Activated CD4-positive, alpha-beta T cell treated with anti-CD3 and anti-CD28 coated beads, Interleukin-2, amount 10 ng/mL, durations not matched to agents 24 days and 14 days (primary cell): ENCODE measurements at regions not wholly inside any gene's neighbourhood (a gene's known extent, or its start where the extent isn't known, plus 50 kb on each side); places are given as distances from the start of the nearest gene placed in this dataset.

Experiments
- DNase-seq: peaks from one replicate; pipeline ENCODE4 v3.0.0; 2022
- H3K27ac Mint-ChIP-seq: one replicate; pipeline ENCODE4 v1.8.0; 2022; ENCODE audit warnings: mild to moderate bottlenecking, mixed read lengths
- H3K27me3 Mint-ChIP-seq: one replicate; pipeline ENCODE4 v1.8.0; 2022; ENCODE audit warnings: mixed read lengths
- H3K36me3 Mint-ChIP-seq: one replicate; pipeline ENCODE4 v1.8.0; 2022; ENCODE audit warnings: low read depth, mild to moderate bottlenecking, mixed read lengths
- H3K4me1 Mint-ChIP-seq: one replicate; pipeline ENCODE4 v1.8.0; 2021; ENCODE audit warnings: mixed read lengths
- H3K4me3 Mint-ChIP-seq: one replicate; pipeline ENCODE4 v1.8.0; 2022; ENCODE audit warnings: mild to moderate bottlenecking, moderate library complexity, mixed read lengths
- H3K9me3 Mint-ChIP-seq: one replicate; pipeline ENCODE4 v1.8.0; 2021; ENCODE audit warnings: mixed read lengths
- intact Hi-C: fragments of 100-400 bp; cut with micrococcal nuclease; formaldehyde crosslinking; loops from one replicate; pipeline ENCODE4 v1.15.1; 2023

DNA sequence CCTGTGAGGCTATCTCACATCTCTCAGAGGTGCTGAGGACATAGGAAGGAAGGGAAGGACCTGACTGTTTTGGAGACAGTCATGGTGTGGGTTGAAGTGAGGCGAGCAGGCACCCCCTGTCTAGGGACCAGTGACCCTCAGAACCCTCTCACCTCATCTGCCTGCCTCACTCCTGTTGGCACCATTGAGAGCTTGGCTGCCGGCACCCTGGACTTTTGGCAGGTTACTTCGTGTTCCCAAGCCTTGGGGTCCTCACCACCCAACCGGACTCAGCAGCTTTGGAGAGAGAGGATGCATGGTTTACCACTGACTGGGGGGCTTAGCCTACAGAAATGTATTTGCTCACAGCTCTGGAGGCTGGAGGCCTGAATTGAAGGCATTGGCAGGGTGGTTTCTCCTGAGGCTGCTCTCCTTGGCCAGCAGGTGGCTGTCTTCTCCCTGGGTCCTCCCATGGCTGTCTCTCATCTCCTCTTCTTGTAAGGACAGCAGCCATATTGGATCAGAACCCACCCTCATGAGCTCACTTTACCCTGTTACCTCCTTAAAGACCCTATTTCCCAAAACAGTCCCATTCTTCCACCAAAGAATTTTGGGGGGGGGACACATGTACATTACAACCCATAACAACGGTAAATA, 142.0 kb downstream of the TSN start:
- DNase-seq: peak; percentile 60
- H3K27me3 Mint-ChIP-seq: no peaks in the 10 kb centered on the region
- H3K27ac Mint-ChIP-seq: no peak overlapping the region
- intact Hi-C loops: no loop called here
- H3K4me3 Mint-ChIP-seq: no peak overlapping the region
- H3K4me1 Mint-ChIP-seq: peaks cover 2% of the 10 kb centered on the region
- H3K36me3 Mint-ChIP-seq: no peaks in the 10 kb centered on the region
- no peaks in the 10 kb centered on the region for H3K9me3 Mint-ChIP-seq

DNA sequence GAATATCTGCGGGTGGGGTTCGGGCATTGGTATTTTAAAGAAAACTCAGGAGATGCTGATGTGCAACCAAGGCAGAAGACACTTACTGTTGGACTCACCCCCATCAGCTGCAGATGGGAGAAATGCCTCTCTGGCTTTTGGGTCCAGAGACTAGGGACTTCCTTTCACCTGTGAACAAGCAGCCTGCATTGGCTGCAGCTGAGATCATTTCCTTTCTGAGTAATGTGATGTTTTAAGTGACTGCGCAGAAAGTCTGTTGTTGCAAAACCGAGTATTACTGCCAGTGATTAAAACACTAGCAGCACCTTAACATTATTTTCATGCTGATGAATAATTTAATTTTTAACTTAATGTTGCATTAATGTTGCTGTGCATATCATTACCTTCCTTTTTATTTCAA, 143.0 kb downstream of the TSN start:
- Mint-ChIP-seq H3K27me3 (no peaks in the 10 kb centered on the region), H3K27ac (no peak overlapping the region), H3K4me3 (no peak overlapping the region), H3K4me1 (peaks cover 2% of the 10 kb centered on the region), H3K36me3 (no peaks in the 10 kb centered on the region), H3K9me3 (no peaks in the 10 kb centered on the region)
- DNase-seq: no peak
- intact Hi-C loops: no loop called here

DNA sequence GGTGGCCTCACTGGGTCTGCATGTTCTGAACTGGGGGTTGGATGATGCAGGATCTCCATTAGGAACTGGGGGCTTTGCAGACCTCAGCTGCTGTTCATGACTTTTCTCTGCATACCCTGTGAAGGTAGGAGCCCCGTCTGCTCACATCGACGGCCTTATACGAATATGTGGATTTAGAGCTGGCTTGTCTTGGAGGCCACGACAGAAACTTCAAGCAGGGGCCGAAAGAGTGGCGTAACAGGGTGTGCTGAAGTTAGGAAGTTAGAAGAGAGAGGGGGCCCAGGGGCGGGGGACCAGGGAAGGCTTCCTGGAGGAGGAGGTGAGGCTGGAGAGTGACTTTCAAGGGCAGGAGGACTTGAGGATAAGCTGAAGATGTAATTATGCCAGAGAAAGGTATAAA, 144.9 kb downstream of the TSN start:
- H3K4me1 Mint-ChIP-seq: peaks cover 2% of the 10 kb centered on the region
- no peaks in the 10 kb centered on the region for H3K36me3 Mint-ChIP-seq
- no peak overlapping the region for H3K4me3 Mint-ChIP-seq
- H3K27ac Mint-ChIP-seq: no peak overlapping the region
- H3K9me3 Mint-ChIP-seq: no peaks in the 10 kb centered on the region
- no peak for DNase-seq
- no peaks in the 10 kb centered on the region for H3K27me3 Mint-ChIP-seq
- intact Hi-C loops: no loop called here

DNA sequence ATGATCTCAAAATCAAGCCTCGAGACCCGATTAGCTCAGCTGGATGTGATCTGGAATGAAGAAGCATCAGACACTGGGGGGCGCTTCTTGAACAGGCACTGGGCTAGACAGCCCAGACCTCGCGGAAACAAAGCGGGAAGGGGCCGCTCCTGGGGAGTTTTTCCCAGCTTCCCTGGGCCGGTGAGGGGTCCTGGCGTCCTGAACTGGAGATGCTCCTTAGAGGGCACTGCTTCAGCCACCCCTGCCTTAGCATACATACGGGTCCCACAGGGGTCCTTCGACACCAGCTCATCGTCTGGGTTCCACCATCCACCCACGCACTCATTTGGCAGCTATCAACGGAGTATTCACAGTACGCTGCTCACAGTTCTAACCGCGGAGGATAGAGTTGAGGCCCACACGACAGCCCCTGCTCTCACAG, 146.7 kb downstream of the TSN start:
- intact Hi-C loops: no loop called here
- Mint-ChIP-seq H3K27ac (no peak overlapping the region), H3K4me3 (peak overlapping the region; percentile 21), H3K9me3 (no peaks in the 10 kb centered on the region), H3K4me1 (peaks cover 2% of the 10 kb centered on the region), H3K36me3 (no peaks in the 10 kb centered on the region), H3K27me3 (no peaks in the 10 kb centered on the region)
- no peak for DNase-seq

DNA sequence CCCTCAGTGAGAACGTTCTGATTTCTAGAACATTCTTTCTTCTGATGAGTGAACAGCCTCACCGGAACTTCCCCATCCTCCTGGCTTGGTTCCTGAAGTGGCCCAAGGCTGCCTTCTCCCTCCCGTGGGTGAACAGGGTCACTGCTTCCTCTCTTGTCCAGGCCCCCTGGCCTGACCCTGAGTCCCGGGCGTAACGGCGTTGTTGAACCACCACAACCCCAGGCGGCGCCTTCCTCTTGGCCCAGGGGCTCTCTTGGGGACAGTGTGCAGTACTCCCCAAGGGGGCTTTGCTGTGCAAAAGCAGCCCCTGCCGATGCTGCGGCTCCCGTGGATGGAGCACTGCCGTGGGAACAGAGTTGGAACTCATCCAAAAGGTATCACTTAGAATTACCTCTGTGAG, 147.2 kb downstream of the TSN start:
- Mint-ChIP-seq H3K27ac (no peak overlapping the region), H3K9me3 (no peaks in the 10 kb centered on the region), H3K36me3 (no peaks in the 10 kb centered on the region), H3K4me3 (peak overlapping the region; percentile 21), H3K4me1 (peaks cover 2% of the 10 kb centered on the region), H3K27me3 (no peaks in the 10 kb centered on the region)
- no peak for DNase-seq
- intact Hi-C loops: no loop called here

DNA sequence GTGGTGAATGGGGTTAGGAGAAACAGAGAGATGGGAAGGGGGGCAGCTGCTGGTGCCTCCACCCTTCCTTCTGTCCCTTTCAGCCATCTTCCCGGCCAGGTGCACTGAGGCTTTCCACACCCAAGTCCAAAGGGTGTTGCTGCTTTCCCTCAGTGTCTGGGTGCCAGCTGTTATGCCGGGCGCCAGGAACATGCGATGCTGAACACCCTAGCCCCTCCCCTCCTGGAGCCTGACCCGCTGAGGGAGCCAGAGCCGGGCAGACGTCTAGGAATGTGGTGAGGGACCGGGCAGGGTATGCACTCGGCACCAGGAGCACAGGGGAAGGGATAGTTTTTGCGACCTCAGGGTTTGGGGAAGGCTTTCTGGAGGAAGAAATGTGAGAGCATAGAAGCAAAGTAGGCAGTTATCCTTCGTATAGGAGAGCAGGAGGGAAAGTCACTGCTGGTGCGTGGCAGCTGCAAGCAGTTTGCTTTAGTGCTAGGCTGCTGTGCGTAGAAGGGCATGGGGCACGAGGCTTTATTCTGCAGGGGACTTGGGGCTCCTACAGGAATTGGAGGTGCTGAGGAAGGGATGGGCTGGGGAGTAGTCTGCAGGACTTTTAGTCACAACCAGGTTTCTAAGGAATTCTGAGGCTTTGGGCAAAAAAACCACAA, 147.7 kb downstream of the TSN start:
- Mint-ChIP-seq H3K27ac (no peak overlapping the region), H3K4me1 (peaks cover 2% of the 10 kb centered on the region), H3K27me3 (no peaks in the 10 kb centered on the region), H3K9me3 (no peaks in the 10 kb centered on the region), H3K36me3 (no peaks in the 10 kb centered on the region), H3K4me3 (no peak overlapping the region)
- no peak for DNase-seq
- intact Hi-C loops: no loop called here

DNA sequence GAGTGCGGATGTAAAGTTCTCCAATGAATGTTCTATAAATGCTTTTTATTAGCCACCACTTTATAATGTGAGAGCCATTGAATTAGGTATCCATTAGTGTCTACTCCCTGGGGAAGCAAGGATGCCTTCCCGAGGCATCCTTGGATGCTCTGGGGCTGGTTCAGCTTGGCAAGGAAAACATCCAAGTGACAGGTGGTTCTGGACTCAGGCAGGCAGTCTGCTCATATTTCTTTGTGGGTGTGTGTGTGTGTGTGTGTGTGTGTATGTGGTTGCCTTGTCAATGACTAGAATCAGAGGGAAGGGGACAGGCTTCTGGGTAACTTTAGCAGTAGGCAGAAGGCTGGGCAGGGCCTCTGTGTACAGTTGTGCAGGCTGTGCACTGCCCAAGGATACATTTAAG, 149.2 kb downstream of the TSN start:
- H3K9me3 Mint-ChIP-seq: no peaks in the 10 kb centered on the region
- no peak overlapping the region for H3K4me3 Mint-ChIP-seq
- no peaks in the 10 kb centered on the region for H3K4me1 Mint-ChIP-seq
- intact Hi-C loops: no loop called here
- no peaks in the 10 kb centered on the region for H3K36me3 Mint-ChIP-seq
- DNase-seq: no peak
- H3K27ac Mint-ChIP-seq: no peak overlapping the region
- H3K27me3 Mint-ChIP-seq: no peaks in the 10 kb centered on the region

DNA sequence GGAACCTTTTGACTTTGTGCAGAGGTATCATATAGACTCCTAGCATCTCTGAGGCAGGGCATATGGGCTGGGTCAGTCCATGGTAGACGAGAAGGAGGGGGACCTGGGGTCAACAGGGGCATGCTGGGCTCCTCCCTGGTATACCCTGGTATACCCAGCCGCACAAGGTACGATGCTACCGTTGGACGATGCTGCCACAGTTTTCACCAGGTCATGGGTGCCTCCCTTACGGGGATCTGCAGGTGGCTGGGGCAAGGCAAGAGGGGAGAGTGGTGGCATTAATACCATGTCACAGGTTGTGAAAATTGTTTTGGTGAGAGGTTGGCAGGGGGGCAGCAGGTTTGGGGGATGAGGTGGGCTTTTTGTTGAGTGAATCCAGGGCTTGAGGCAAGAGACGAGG, 149.8 kb downstream of the TSN start:
- Mint-ChIP-seq H3K4me3 (no peak overlapping the region), H3K27me3 (no peaks in the 10 kb centered on the region), H3K36me3 (no peaks in the 10 kb centered on the region), H3K4me1 (no peaks in the 10 kb centered on the region), H3K9me3 (no peaks in the 10 kb centered on the region), H3K27ac (no peak overlapping the region)
- DNase-seq: no peak
- intact Hi-C loops: no loop called here

DNA sequence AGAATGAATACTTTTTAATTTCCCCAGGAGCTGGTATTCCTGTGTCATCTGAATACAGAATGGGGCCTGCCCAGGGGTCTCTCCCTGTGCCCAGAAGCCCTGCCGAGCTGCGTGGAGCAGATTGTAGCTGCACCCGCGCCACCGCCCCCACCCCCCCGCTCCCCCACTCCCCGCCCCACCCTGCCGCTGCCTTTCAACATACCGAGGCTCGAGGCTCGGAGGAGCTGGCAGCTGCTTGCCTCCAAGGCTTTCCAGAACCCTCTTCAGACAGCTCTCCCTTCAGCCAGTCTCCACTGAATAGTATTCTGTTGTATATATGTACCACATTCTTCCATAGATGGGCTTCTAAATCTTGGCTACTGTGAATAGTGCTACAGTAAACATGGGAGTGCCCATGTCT, 150.7 kb downstream of the TSN start:
- no peaks in the 10 kb centered on the region for H3K27me3 Mint-ChIP-seq
- DNase-seq: no peak
- intact Hi-C loops: no loop called here
- no peak overlapping the region for H3K4me3 Mint-ChIP-seq
- H3K4me1 Mint-ChIP-seq: no peaks in the 10 kb centered on the region
- H3K36me3 Mint-ChIP-seq: no peaks in the 10 kb centered on the region
- H3K9me3 Mint-ChIP-seq: no peaks in the 10 kb centered on the region
- H3K27ac Mint-ChIP-seq: no peak overlapping the region

DNA sequence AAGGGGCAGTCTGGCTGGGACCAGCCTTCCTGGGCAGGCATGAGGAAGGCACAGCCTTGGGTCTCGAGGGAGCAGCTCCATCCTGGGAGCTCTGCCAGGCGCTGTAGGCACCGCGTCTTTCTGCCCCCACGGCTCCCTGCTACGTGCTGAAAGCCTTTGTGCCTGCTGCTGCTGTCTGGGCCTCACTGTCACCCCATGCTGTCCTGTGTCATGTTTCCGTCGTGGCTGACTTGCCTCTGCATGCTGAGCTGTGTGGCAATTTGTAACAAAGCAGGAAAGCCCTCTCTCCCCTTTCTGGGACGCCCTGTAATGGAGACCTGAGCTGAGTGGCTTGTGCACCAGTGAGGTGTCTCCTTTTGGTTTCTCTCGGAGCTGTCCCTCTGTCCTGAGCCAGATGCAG, 152.5 kb downstream of the TSN start:
- Mint-ChIP-seq H3K36me3 (no peaks in the 10 kb centered on the region), H3K27ac (no peak overlapping the region), H3K4me1 (no peaks in the 10 kb centered on the region), H3K27me3 (peaks cover 1% of the 10 kb centered on the region), H3K9me3 (no peaks in the 10 kb centered on the region), H3K4me3 (no peak overlapping the region)
- DNase-seq: no peak
- intact Hi-C loops: no loop called here

DNA sequence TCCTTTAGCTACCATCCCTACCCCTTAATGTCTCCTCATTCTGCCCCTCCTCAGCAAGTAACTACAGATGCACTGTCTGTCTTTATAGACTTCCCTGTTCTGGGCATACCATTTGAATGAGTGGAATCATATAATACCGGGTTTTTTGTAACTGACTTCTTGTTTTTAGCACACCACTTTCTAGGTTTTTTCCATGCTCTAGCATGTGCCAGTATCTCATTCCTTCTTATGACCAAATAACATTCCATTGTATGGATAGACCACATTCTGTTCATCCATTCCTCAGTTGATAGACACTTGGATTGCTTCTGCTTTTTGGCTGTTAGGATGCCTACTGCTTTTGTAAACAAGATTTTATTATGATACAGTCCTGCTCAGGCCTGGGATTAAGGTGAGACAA, 154.7 kb downstream of the TSN start:
- no peaks in the 10 kb centered on the region for H3K9me3 Mint-ChIP-seq
- no peak overlapping the region for H3K4me3 Mint-ChIP-seq
- no peak for DNase-seq
- H3K4me1 Mint-ChIP-seq: no peaks in the 10 kb centered on the region
- H3K36me3 Mint-ChIP-seq: no peaks in the 10 kb centered on the region
- peaks cover 2% of the 10 kb centered on the region for H3K27me3 Mint-ChIP-seq
- intact Hi-C loops: no loop called here
- H3K27ac Mint-ChIP-seq: no peak overlapping the region

DNA sequence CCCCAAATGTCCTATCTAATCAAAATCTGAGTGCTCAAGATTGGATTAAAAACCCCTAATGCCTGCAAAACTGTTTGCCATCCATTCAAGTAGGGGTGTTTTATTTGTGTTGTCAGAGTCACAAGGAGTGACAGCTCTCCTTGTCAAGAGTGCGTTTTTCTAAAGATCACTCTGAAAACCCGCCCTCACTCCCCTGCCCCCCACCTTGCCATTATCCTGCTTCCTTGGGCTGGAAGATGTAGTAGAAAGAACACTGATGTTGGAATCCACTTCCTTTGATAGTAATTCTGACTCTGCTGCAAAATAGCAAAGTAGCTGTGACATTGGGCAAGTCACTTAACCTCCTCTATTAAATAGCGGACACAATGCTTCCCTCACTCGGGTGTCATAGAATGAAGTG, 155.6 kb downstream of the TSN start:
- no peak for DNase-seq
- no peaks in the 10 kb centered on the region for H3K36me3 Mint-ChIP-seq
- intact Hi-C loops: no loop called here
- H3K9me3 Mint-ChIP-seq: no peaks in the 10 kb centered on the region
- H3K4me3 Mint-ChIP-seq: no peak overlapping the region
- peaks cover 2% of the 10 kb centered on the region for H3K27me3 Mint-ChIP-seq
- H3K4me1 Mint-ChIP-seq: no peaks in the 10 kb centered on the region
- H3K27ac Mint-ChIP-seq: no peak overlapping the region

DNA sequence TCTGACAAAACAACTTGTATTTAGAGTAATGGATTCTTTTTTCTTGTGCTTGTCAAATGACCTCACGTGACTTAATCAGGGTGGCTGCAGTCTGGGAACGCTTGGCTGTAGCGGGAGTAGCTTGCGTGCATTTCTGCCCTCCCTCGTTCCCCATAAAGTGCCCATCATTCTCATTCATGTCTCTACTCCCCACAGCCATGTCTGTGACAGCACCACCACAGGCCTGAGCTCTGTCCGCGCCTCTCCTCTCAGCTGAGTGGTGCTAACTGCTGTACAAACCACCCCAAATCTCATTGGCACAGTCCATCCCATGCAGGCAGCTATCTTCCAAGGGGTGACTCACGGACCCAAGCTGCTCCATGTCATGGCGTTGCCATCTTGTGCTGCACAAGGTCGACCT, 161.7 kb downstream of the TSN start:
- no peaks in the 10 kb centered on the region for H3K9me3 Mint-ChIP-seq
- H3K4me1 Mint-ChIP-seq: no peaks in the 10 kb centered on the region
- H3K4me3 Mint-ChIP-seq: no peak overlapping the region
- H3K36me3 Mint-ChIP-seq: no peaks in the 10 kb centered on the region
- no peak overlapping the region for H3K27ac Mint-ChIP-seq
- H3K27me3 Mint-ChIP-seq: peaks cover 4% of the 10 kb centered on the region
- DNase-seq: no peak
- intact Hi-C loops: no loop called here

DNA sequence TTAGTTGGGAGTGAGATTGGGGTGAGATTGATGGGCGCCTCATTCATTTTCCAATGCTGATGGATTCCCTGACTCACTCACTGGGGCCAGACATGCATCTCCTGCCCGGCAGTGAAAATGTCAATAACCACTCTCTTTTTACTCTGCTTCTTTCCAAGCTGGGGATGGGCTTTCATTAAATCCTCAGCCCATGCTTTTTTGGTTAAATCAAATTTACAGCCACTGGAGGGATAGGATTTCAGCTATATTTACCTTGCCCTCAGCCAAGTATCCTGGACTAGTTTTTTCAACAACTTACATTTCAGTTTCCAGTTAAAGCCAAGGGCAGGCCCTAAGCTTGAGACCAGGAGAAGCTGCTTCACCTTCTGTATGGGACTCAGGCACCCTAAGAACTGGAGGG, 162.8 kb downstream of the TSN start:
- Mint-ChIP-seq H3K4me1 (no peaks in the 10 kb centered on the region), H3K27ac (no peak overlapping the region), H3K4me3 (no peak overlapping the region), H3K36me3 (no peaks in the 10 kb centered on the region), H3K9me3 (no peaks in the 10 kb centered on the region), H3K27me3 (peaks cover 2% of the 10 kb centered on the region)
- DNase-seq: no peak
- intact Hi-C loops: no loop called here

DNA sequence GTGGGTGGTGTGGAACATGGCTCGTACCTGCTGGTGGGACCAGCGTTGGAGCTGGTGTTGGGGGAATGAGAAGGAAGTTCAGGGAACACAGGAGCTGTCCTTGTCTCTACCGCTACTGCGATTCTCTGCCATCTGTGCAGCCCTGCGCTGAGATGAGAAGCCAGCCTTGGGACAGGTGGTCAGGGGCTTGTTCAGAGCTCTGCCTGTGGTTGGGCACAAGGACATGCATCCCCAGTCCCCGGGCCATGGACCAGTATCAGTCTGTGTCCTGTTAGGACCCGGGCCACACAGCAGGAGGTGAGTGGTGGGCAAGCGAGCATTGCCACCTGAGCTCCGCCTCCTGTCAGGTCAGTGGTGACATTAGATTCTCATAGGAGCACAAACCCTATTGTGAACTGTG, 164.4 kb downstream of the TSN start:
- Mint-ChIP-seq H3K27ac (no peak overlapping the region), H3K4me1 (no peaks in the 10 kb centered on the region), H3K27me3 (peaks cover 4% of the 10 kb centered on the region), H3K4me3 (no peak overlapping the region), H3K9me3 (no peaks in the 10 kb centered on the region), H3K36me3 (no peaks in the 10 kb centered on the region)
- no peak for DNase-seq
- intact Hi-C loops: no loop called here
